Motor neuron (in vitro differentiated cells): ENCODE measurements at regions not wholly inside any gene's neighbourhood (a gene's known extent, or its start where the extent isn't known, plus 50 kb on each side); places are given as distances from the start of the nearest gene placed in this dataset.
"Not testable (repeated sequence)": the region's sequence is repeated elsewhere in the genome, so short reads cannot be mapped to it uniquely, and the experiment has no call there.

Source experiments
- ATAC-seq, 8 experiments: fragments of 200-7000 bp; cut with Tn5 transposase; replicated peaks in 6 of 8; 2 replicates each; pipeline ENCODE4 v1.8.0; 2021; ENCODE audit warnings: mild to moderate bottlenecking in 8 of 8, moderate library complexity in 8 of 8
- H3K27ac ChIP-seq, 2 donors: fragments of 250-450 bp; sonication (Bioruptor Pico); 2 replicates each; pipeline ENCODE4 v1.9.0; 2021; ENCODE audit warnings: antibody characterized with exemption in 2 of 2, mild to moderate bottlenecking in 2 of 2, moderate library complexity in 1 of 2
- H3K4me1 ChIP-seq, 2 donors: fragments of 250-450 bp; sonication (Bioruptor Pico); replicated peaks in 1 of 2; 2 replicates each; pipeline ENCODE4 v1.6.1; 2021; ENCODE audit warnings: antibody characterized with exemption in 2 of 2, mild to moderate bottlenecking in 2 of 2, moderate library complexity in 1 of 2
- H3K4me3 ChIP-seq, 5 donors: fragments of 250-450 bp; sonication (Bioruptor Pico); 2 replicates each; pipeline ENCODE4 v1.9.0; 2021; ENCODE audit warnings: antibody characterized with exemption in 5 of 5, mild to moderate bottlenecking in 5 of 5, moderate library complexity in 4 of 5
- WGBS, 10 experiments: fragments of 450-650 bp; shearing (Covaris generic); methylation state at CpG; one replicate each; pipeline ENCODE4 v1.0.0; 2022; 5-methylcytosine and 5-hydroxymethylcytosine counted together
- in situ Hi-C, 9 experiments: fragments of 400-800 bp; cut with MboI; loops; one replicate each; pipeline ENCODE4 v1.15.0; 2021; ENCODE audit warnings: low sequenced_read_pairs in 9 of 9, low pct_unique_long_range_greater_than_20kb in 2 of 9; ENCODE audit not compliant: unreplicated experiment in 9 of 9

- 20 to 100% (median 80%) methylated on average over 1 to 2 of the region's 3 CpGs; no CpG with 5 or more reads in 3 of the 10 experiments for WGBS, 10 experiments
These were observed 223.5 kb downstream of the FNDC1 start for GRCh38 chr6:159392695-159393094.

DNA sequence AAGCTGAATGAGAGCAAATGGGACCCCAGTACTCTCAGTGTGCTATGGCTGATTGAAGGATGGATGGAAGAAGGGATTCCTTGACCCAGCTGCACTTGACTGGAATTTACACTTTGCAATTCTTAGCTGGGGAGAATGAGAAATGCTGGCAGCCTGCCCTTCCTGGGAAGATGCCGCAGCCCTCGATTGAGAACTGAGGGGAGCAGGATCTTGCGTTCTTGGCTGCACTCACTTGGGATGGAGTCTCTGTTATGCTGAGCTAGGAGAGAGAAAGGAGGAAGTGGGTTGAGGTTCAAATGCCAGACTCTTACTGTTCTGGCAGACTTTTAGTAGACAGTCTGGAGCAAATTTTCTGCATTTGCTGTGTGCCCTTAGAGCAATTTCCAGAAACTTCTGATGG lies 221.2 kb downstream of the FNDC1 start:
- Histone ChIP-seq H3K4me3 (no peak overlapping the region), H3K4me1 (no peaks in the 10 kb centered on the region), H3K27ac (no peak overlapping the region)
- WGBS, 10 experiments = 0 to 65% (median 7%) methylated on average over 1 to 3 of the region's 3 CpGs; no CpG with 5 or more reads in 3 of the 10 experiments
- peak in 1 of 8 experiments; percentile 49 for ATAC-seq
- in situ Hi-C loops = no loop called here

More at GRCh38 chr6:159392695-159393094, 223.5 kb downstream of the FNDC1 start:
- in situ Hi-C loops, H3K4me3 ChIP-seq, ATAC-seq, H3K27ac ChIP-seq, H3K4me1 ChIP-seq: not testable (repeated sequence)

GRCh38 chr6:159389695-159390094 lies 220.5 kb downstream of the FNDC1 start:
- no peak for ATAC-seq
- H3K27ac ChIP-seq = no peak overlapping the region
- H3K4me1 ChIP-seq = no peaks in the 10 kb centered on the region
- in situ Hi-C loops = no loop called here
- no peak overlapping the region for H3K4me3 ChIP-seq
- WGBS, 10 experiments = 9 to 66% (median 40%) methylated on average over 1 to 3 of the region's 3 CpGs; no CpG with 5 or more reads in 1 of the 10 experiments

- H3K4me1 ChIP-seq = no peaks in the 10 kb centered on the region
- in situ Hi-C loops = no loop called here
- no peak overlapping the region for H3K4me3 ChIP-seq
- no peak overlapping the region for H3K27ac ChIP-seq
- peak in 1 of 8 experiments; percentile 31 for ATAC-seq
- WGBS, 10 experiments = 100% methylated on average over 1 of the region's 1 CpG; no CpG with 5 or more reads in 8 of the 10 experiments
These were observed 210.9 kb downstream of the FNDC1 start for GRCh38 chr6:159380114-159380513.

DNA sequence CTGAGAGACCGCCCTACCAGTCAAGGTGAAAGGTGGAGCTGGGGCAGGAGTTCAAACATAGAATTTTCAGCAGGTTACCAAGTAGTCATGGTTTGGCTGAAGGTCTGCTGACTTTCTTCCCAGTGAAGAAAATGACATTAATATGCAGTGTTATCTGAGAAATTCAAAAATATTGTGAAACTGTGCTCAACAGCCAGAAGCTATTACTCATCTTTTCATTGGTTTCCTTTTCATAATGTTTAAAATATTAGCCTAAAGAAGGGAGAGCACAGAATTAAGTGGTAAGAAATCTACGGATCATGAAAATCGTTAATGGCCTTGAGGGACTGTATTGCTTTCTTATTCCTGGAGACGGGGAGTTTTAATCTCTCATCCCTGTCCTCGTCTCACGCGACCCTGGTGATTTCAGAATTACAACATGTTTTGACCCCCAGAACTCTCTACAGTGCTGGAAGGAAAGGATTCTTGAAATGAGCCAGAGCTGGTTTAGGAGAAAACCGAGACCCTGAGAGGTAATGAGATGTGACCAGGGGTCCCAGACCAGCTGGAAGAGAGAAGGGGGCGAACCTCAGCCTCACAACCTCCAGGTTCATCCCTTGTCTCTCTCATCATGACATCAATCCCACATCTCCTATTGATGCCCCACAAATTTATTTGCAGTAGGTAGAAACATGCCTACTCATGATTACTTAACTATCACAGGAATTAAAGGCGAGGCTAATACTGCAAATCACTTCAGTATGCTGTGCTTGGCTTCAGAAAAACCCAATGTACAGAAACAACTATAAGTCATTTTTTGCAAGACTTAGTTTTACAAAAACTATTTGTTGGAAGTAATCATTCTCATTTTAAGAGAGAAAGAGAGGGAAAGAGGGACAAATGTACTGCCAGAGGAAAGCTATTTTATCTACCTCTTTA lies 209.5 kb downstream of the FNDC1 start:
- H3K4me3 ChIP-seq = no peak overlapping the region
- no peaks in the 10 kb centered on the region for H3K4me1 ChIP-seq
- ATAC-seq = peak in 2 of 8 experiments; percentile 27 to 61
- no peak overlapping the region for H3K27ac ChIP-seq
- in situ Hi-C loops = no loop called here
- WGBS, 10 experiments = 0 to 88% (median 63%) methylated on average over 1 to 10 of the region's 10 CpGs

DNA sequence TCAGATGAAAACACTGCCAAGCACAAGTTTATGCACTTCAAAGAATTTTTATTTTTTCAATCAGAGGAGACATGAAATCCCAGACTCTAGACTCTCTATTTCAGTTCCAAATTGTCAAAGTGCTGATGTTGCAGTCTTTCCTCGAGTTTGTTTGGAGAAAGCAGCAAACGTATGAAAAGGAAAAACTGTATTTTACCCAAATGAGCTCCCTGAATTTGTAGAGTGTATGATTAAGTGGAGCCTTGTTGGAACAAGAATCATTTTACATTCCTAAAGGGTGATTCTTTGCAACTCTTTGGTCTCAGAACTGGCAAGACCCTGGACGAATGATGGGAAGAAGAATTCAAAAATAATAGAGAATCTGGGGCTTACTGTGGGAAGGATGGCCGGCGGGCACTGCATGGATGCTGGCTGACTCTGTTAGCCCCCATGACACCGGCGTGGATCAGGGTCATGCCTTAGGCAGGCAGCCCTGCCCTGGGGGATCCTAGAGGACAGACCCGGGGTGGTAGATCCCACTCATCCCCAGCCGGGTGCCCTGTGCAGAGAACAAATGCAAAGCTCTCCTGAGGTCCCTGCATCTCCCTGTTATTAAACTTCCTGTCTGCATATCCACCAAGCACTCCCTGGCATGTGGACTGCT lies 207.4 kb downstream of the FNDC1 start:
- 0 to 80% (median 70%) methylated on average over 1 to 9 of the region's 9 CpGs; no CpG with 5 or more reads in 1 of the 10 experiments for WGBS, 10 experiments
- Histone ChIP-seq H3K4me1 (no peaks in the 10 kb centered on the region), H3K4me3 (no peak overlapping the region), H3K27ac (no peak overlapping the region)
- no peak for ATAC-seq
- in situ Hi-C loops = no loop called here

- no peaks in the 10 kb centered on the region for H3K4me1 ChIP-seq
- in situ Hi-C loops = no loop called here
- ATAC-seq = no peak
- WGBS, 10 experiments = 83 to 100% (median 100%) methylated on average over 1 to 7 of the region's 19 CpGs; no CpG with 5 or more reads in 6 of the 10 experiments
- no peak overlapping the region for H3K27ac ChIP-seq
- H3K4me3 ChIP-seq = no peak overlapping the region
These were observed 205.8 kb downstream of the FNDC1 start for GRCh38 chr6:159375014-159375413.

GRCh38 chr6:159373670-159374069 lies 204.5 kb downstream of the FNDC1 start:
- H3K4me3 ChIP-seq = no peak overlapping the region
- in situ Hi-C loops = no loop called here
- ATAC-seq = peak in 3 of 8 experiments; percentile 38 to 64 (median 63)
- no peaks in the 10 kb centered on the region for H3K4me1 ChIP-seq
- WGBS, 10 experiments = 32 to 86% (median 80%) methylated on average over 1 to 6 of the region's 6 CpGs; no CpG with 5 or more reads in 1 of the 10 experiments
- no peak overlapping the region for H3K27ac ChIP-seq

GRCh38 chr6:159372333-159372732 lies 203.1 kb downstream of the FNDC1 start:
- Histone ChIP-seq H3K4me3 (no peak overlapping the region), H3K4me1 (no peaks in the 10 kb centered on the region), H3K27ac (no peak overlapping the region)
- in situ Hi-C loops = no loop called here
- 39 to 92% (median 54%) methylated on average over 1 to 2 of the region's 2 CpGs; no CpG with 5 or more reads in 5 of the 10 experiments for WGBS, 10 experiments
- no peak for ATAC-seq

DNA sequence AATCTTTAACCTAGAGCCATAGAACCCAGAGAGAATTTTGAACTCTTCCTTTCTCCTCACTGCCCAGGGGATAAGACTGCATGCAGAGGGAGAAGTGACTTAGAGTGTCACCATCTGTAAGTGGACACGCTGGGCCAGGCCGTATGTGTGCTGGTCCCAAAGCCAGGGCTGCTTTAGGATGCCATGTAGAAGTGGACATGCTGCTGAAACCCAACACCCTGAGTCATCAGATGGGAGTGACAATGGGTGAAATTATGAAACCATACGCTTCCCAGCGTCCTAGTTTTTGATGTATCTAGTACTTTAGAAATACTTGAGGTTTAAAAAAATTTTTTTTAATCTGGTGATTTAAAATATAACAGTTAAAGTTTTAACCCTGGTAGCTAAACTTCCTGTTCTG lies 191.1 kb downstream of the FNDC1 start:
- ATAC-seq = peak in 2 of 8 experiments; percentile 29 to 78
- Histone ChIP-seq H3K4me1 (no peaks in the 10 kb centered on the region), H3K4me3 (no peak overlapping the region), H3K27ac (no peak overlapping the region)
- 0 to 100% (median 61%) methylated on average over 1 to 4 of the region's 4 CpGs; no CpG with 5 or more reads in 4 of the 10 experiments for WGBS, 10 experiments
- in situ Hi-C loops = no loop called here

- in situ Hi-C loops = no loop called here
- peak in 1 of 8 experiments; percentile 7 for ATAC-seq
- Histone ChIP-seq H3K27ac (no peak overlapping the region), H3K4me1 (no peaks in the 10 kb centered on the region), H3K4me3 (no peak overlapping the region)
- WGBS, 10 experiments = 7 to 75% (median 58%) methylated on average over 1 to 8 of the region's 8 CpGs; no CpG with 5 or more reads in 1 of the 10 experiments
These were observed 190.5 kb downstream of the FNDC1 start for GRCh38 chr6:159359581-159360297.

- H3K4me1 ChIP-seq = no peaks in the 10 kb centered on the region
- WGBS, 10 experiments = 0 to 100% (median 60%) methylated on average over 1 to 4 of the region's 4 CpGs; no CpG with 5 or more reads in 1 of the 10 experiments
These were observed 189.4 kb downstream of the FNDC1 start for GRCh38 chr6:159358562-159358961.

More at GRCh38 chr6:159358562-159358961, 189.4 kb downstream of the FNDC1 start:
- in situ Hi-C loops = no loop called here
- Histone ChIP-seq H3K27ac (no peak overlapping the region), H3K4me3 (no peak overlapping the region)
- peak in 1 of 8 experiments; percentile 84 for ATAC-seq
